H9 (cell line): ENCODE measurements at regions not wholly inside any gene's neighbourhood (a gene's known extent, or its start where the extent isn't known, plus 50 kb on each side); places are given as distances from the start of the nearest gene placed in this dataset.
A peak's percentile ranks its signal among the peaks of the same experiment; 100 is the strongest.

Source experiments
- DNase-seq: peaks from one replicate; pipeline ENCODE4 v3.0.0-alpha.2; 2017
- H2AFZ ChIP-seq: one replicate; pipeline ENCODE4 v1.6.1; 2013; ENCODE audit warnings: mild to moderate bottlenecking, low read length, control low read depth, moderate library complexity
- H2AK5ac ChIP-seq: 2 replicates; pipeline ENCODE4 v1.6.1; 2013; ENCODE audit warnings: low read length, control low read depth, mixed read lengths; ENCODE audit not compliant: insufficient read length
- H2BK120ac ChIP-seq: one replicate; pipeline ENCODE4 v1.6.1; 2013; ENCODE audit warnings: low read depth, mild to moderate bottlenecking, low read length, control low read depth, inconsistent platforms; ENCODE audit not compliant: poor library complexity, severe bottlenecking
- H2BK12ac ChIP-seq: 2 replicates; pipeline ENCODE4 v1.6.1; 2013; ENCODE audit warnings: low read length, control low read depth, mixed read lengths, low read depth; ENCODE audit not compliant: insufficient read length
- H2BK15ac ChIP-seq: 2 replicates; pipeline ENCODE4 v1.6.1; 2013; ENCODE audit warnings: low read depth, low read length, control low read depth
- H2BK20ac ChIP-seq: one replicate; pipeline ENCODE4 v1.6.1; 2013; ENCODE audit warnings: low read depth, mild to moderate bottlenecking, low read length, control low read depth, inconsistent platforms; ENCODE audit not compliant: poor library complexity, severe bottlenecking
- H2BK5ac ChIP-seq: 2 replicates; pipeline ENCODE4 v1.6.1; 2013; ENCODE audit warnings: low read length, control low read depth, mixed read lengths; ENCODE audit not compliant: insufficient read length
- H3K14ac ChIP-seq: 2 replicates; pipeline ENCODE4 v1.6.1; 2013; ENCODE audit warnings: low read length, control low read depth; ENCODE audit not compliant: insufficient read depth
- H3K18ac ChIP-seq: 2 replicates; pipeline ENCODE4 v1.6.1; 2013; ENCODE audit warnings: low read depth, mild to moderate bottlenecking, mixed read lengths, low read length, control low read depth; ENCODE audit not compliant: insufficient read length
- H3K23ac ChIP-seq: 2 replicates; pipeline ENCODE4 v1.6.1; 2013; ENCODE audit warnings: low read length, control low read depth, mixed read lengths, low read depth; ENCODE audit not compliant: insufficient read length
- H3K23me2 ChIP-seq: 2 replicates; pipeline ENCODE4 v1.6.1; 2013; ENCODE audit warnings: low read depth, mild to moderate bottlenecking, mixed read lengths, low read length, control low read depth; ENCODE audit not compliant: insufficient read length, poor library complexity, severe bottlenecking
- H3K27ac ChIP-seq: 2 replicates; pipeline ENCODE4 v1.5.1; 2013; ENCODE audit warnings: low read length, control low read depth, mixed read lengths, low read depth; ENCODE audit not compliant: insufficient read length
- H3K27me3 ChIP-seq: 2 replicates; pipeline ENCODE4 v1.6.1; 2013; ENCODE audit warnings: low read length, control low read depth, inconsistent platforms; ENCODE audit not compliant: insufficient read depth
- H3K4ac ChIP-seq: 2 replicates; pipeline ENCODE4 v1.6.1; 2013; ENCODE audit warnings: low read depth, mild to moderate bottlenecking, control low read depth, inconsistent platforms, low read length, moderate library complexity
- H3K4me1 ChIP-seq: 2 replicates; pipeline ENCODE4 v1.6.1; 2013; ENCODE audit warnings: low read length, control low read depth, inconsistent platforms; ENCODE audit not compliant: insufficient read depth
- H3K4me2 ChIP-seq: 2 replicates; pipeline ENCODE4 v1.6.1; 2013; ENCODE audit warnings: low read length, control low read depth, mixed read lengths; ENCODE audit not compliant: insufficient read length, insufficient read depth
- H3K56ac ChIP-seq: 2 replicates; pipeline ENCODE4 v1.6.1; 2013; ENCODE audit warnings: low read depth, mild to moderate bottlenecking, mixed read lengths, low read length, control low read depth; ENCODE audit not compliant: insufficient read length
- H3K79me1 ChIP-seq: 2 replicates; pipeline ENCODE4 v1.6.1; 2013; ENCODE audit warnings: low read depth, mild to moderate bottlenecking, moderate library complexity, low read length, control low read depth, inconsistent platforms; ENCODE audit not compliant: insufficient read depth, poor library complexity, severe bottlenecking
- H3K79me2 ChIP-seq: 2 replicates; pipeline ENCODE4 v1.6.1; 2013; ENCODE audit warnings: low read length, control low read depth, inconsistent platforms; ENCODE audit not compliant: insufficient read depth
- H3K9ac ChIP-seq: 2 replicates; pipeline ENCODE4 v1.6.1; 2013; ENCODE audit warnings: low read length, control low read depth, mixed read lengths; ENCODE audit not compliant: insufficient read length; ENCODE audit errors: extremely low read depth
- H3K9me3 ChIP-seq: one replicate; pipeline ENCODE4 v1.6.1; 2013; ENCODE audit warnings: low read depth, low read length, inconsistent platforms; ENCODE audit not compliant: control insufficient read depth
- H3T11ph ChIP-seq: one replicate; pipeline ENCODE4 v1.6.1; 2013; ENCODE audit warnings: mild to moderate bottlenecking, low read length, control low read depth, inconsistent platforms
- H4K20me1 ChIP-seq: one replicate; pipeline ENCODE4 v1.6.1; 2013; ENCODE audit not compliant: control insufficient read depth, insufficient read length, insufficient read depth
- H4K5ac ChIP-seq: 2 replicates; pipeline ENCODE4 v1.6.1; 2013; ENCODE audit warnings: low read depth, mild to moderate bottlenecking, mixed read lengths, low read length, control low read depth; ENCODE audit not compliant: insufficient read length
- H4K8ac ChIP-seq: replicated peaks from 2 replicates; pipeline ENCODE4 v1.6.1; 2013; ENCODE audit warnings: low read length, control low read depth, mixed read lengths, low read depth; ENCODE audit not compliant: insufficient read length
- H4K91ac ChIP-seq: 2 replicates; pipeline ENCODE4 v1.6.1; 2013; ENCODE audit warnings: low read depth, mild to moderate bottlenecking, moderate library complexity, mixed read lengths, low read length, control low read depth; ENCODE audit not compliant: insufficient read length
- H3K27ac Mint-ChIP-seq, 3 experiments: 2 replicates in 2 of 3; 3 replicates in 1 of 3; pipeline ENCODE4 v1.8.0; 2020 to 2021; ENCODE audit warnings: mixed read lengths in 3 of 3, mild to moderate bottlenecking in 1 of 3, moderate library complexity in 1 of 3
- H3K27me3 Mint-ChIP-seq: 2 replicates; pipeline ENCODE4 v1.8.0; 2021; ENCODE audit warnings: low read depth, mild to moderate bottlenecking, moderate library complexity, mixed read lengths
- H3K36me3 Mint-ChIP-seq, 3 experiments: 2 replicates in 2 of 3; 3 replicates in 1 of 3; pipeline ENCODE4 v1.8.0; 2020 to 2021; ENCODE audit warnings: low read depth in 3 of 3, mixed read lengths in 3 of 3; ENCODE audit not compliant: insufficient read depth in 1 of 3
- H3K4me1 Mint-ChIP-seq, 2 experiments: 2 replicates each; pipeline ENCODE4 v1.8.0; 2020; ENCODE audit warnings: mixed read lengths in 2 of 2
- H3K4me3 Mint-ChIP-seq, 2 experiments: 2 replicates in 1 of 2; 3 replicates in 1 of 2; pipeline ENCODE4 v1.8.0; 2020 to 2021; ENCODE audit warnings: mild to moderate bottlenecking in 2 of 2, mixed read lengths in 2 of 2, moderate library complexity in 1 of 2
- H3K9me3 Mint-ChIP-seq, 2 experiments: 2 replicates in 1 of 2; 3 replicates in 1 of 2; pipeline ENCODE4 v1.8.0; 2020; ENCODE audit warnings: mild to moderate bottlenecking in 2 of 2, mixed read lengths in 2 of 2, moderate library complexity in 1 of 2
- WGBS: extraction: QIAGEN DNeasy Blood & Tissue Kit; methylation state at CpG from one replicate; pipeline ENCODE4 v1.1.7; 2013; ENCODE audit warnings: missing lambda C conversion rate, low lambda C conversion rate, mixed read lengths; ENCODE audit not compliant: insufficient read length; ENCODE audit errors: extremely low coverage; 5-methylcytosine and 5-hydroxymethylcytosine counted together
- TF ChIP-seq, protein P1 (sequence below): fragments of 200-600 bp; sonication (generic); conservative IDR thresholded peaks from 3 replicates; pipeline ENCODE4 v1.8.0; 2021; ENCODE audit warnings: antibody characterized with exemption, mild to moderate bottlenecking

DNA sequence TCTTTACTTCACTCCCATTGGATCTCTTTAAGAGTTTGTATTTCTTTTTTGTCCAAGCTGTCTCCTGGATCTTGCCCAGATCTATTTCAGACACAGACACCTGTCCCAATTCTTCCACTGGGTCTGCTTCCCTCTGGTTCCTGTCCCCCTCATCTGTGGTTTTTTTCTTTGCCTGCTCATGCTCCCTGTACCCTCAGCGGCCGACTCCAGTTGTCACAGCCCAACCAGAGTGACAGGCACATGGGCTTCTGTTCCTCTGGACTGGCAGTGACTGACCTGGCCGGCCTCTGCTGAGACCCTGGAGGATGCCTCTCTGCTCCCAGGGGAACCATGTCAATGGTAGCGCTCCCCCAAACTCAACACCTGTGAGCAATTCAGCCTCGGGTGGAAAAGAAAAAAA, 142.6 kb downstream of the WSCD1 start:
- Histone ChIP-seq H3K79me2 (no peaks in the 10 kb centered on the region), H3K4me1 (no peaks in the 10 kb centered on the region; the same call in 1 of the 2 replicates), H2BK15ac (no peak overlapping the region; the same call in 1 of the 2 replicates), H2BK20ac (no peak overlapping the region), H3K27me3 (no peaks in the 10 kb centered on the region), H2BK12ac (no peak overlapping the region), H2AFZ (no peak overlapping the region), H3K4me2 (no peak overlapping the region), H3T11ph (no peak overlapping the region), H3K23me2 (no peaks in the 10 kb centered on the region), H3K9ac (no peak overlapping the region), H4K5ac (no peak overlapping the region), H4K8ac (no peak overlapping the region), H3K79me1 (no peaks in the 10 kb centered on the region), H3K56ac (no peak overlapping the region), H3K27ac (no peak overlapping the region), H3K18ac (no peak overlapping the region), H3K9me3 (no peaks in the 10 kb centered on the region), H2AK5ac (no peak overlapping the region), H3K23ac (no peak overlapping the region), H3K14ac (no peak overlapping the region; the same call in 1 of the 2 replicates), H2BK5ac (no peak overlapping the region), H4K91ac (no peak overlapping the region), H2BK120ac (no peak overlapping the region), H4K20me1 (no peaks in the 10 kb centered on the region), H3K4ac (no peak overlapping the region)
- TF ChIP-seq, protein P1, sequence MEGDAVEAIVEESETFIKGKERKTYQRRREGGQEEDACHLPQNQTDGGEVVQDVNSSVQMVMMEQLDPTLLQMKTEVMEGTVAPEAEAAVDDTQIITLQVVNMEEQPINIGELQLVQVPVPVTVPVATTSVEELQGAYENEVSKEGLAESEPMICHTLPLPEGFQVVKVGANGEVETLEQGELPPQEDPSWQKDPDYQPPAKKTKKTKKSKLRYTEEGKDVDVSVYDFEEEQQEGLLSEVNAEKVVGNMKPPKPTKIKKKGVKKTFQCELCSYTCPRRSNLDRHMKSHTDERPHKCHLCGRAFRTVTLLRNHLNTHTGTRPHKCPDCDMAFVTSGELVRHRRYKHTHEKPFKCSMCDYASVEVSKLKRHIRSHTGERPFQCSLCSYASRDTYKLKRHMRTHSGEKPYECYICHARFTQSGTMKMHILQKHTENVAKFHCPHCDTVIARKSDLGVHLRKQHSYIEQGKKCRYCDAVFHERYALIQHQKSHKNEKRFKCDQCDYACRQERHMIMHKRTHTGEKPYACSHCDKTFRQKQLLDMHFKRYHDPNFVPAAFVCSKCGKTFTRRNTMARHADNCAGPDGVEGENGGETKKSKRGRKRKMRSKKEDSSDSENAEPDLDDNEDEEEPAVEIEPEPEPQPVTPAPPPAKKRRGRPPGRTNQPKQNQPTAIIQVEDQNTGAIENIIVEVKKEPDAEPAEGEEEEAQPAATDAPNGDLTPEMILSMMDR = no peak
- peaks cover under 1% of the 10 kb centered on the region in 2 experiments; a peak in 3 of 4 replicates for H3K4me1 Mint-ChIP-seq
- H3K9me3 Mint-ChIP-seq = no peaks in the 10 kb centered on the region
- H3K36me3 Mint-ChIP-seq = no peaks in the 10 kb centered on the region
- no CpG with 5 or more reads among the region's 5 CpGs for WGBS
- H3K4me3 Mint-ChIP-seq = no peak overlapping the region
- H3K27me3 Mint-ChIP-seq = no peaks in the 10 kb centered on the region; the same call in 1 of the 2 replicates
- H3K27ac Mint-ChIP-seq = peak overlapping the region in 1 of 3 experiments; percentile 41; a peak in 1 of 7 replicates
- no peak for DNase-seq
